NCI-H69 (cell line): ENCODE measurements at regions not wholly inside any gene's neighbourhood (a gene's known extent, or its start where the extent isn't known, plus 50 kb on each side); places are given as distances from the start of the nearest gene placed in this dataset.
A peak's percentile ranks its signal among the peaks of the same experiment; 100 is the strongest.

Source experiments
- DNase-seq: peaks from one replicate; lab custom pipeline; 2025; lab: John Stamatoyannopoulos, UW

GRCh38 chr3:1551741-1552140, 458.9 kb downstream of the CNTN6 start:
- DNase-seq = no peak

GRCh38 chr3:1552831-1553230, 460.0 kb downstream of the CNTN6 start:
- DNase-seq = peak; percentile 42

GRCh38 chr3:1561427-1561826, 468.6 kb downstream of the CNTN6 start:
- DNase-seq = peak; percentile 32

- DNase-seq = no peak
Measured at GRCh38 chr3:1571736-1572135, 478.9 kb downstream of the CNTN6 start.

GRCh38 chr3:1576047-1576446, 483.2 kb downstream of the CNTN6 start:
- no peak for DNase-seq

GRCh38 chr3:1578124-1578806, 485.4 kb downstream of the CNTN6 start:
- DNase-seq = no peak

GRCh38 chr3:1583044-1583443, 490.2 kb downstream of the CNTN6 start:
- DNase-seq = no peak

- DNase-seq = no peak
Measured at GRCh38 chr3:1587426-1587825, 494.6 kb downstream of the CNTN6 start.

GRCh38 chr3:1591327-1592028, 498.7 kb downstream of the CNTN6 start:
- no peak for DNase-seq

GRCh38 chr3:1594940-1595339, 502.1 kb downstream of the CNTN6 start:
- no peak for DNase-seq

GRCh38 chr3:1600206-1600605, 498.5 kb upstream of the CNTN4 start:
- DNase-seq = no peak

GRCh38 chr3:1600700-1601418, 497.8 kb upstream of the CNTN4 start:
- DNase-seq = no peak

GRCh38 chr3:1609416-1609815, 489.2 kb upstream of the CNTN4 start:
- DNase-seq = peak; percentile 82

GRCh38 chr3:1611824-1612223, 486.8 kb upstream of the CNTN4 start:
- DNase-seq = peak; percentile 10

GRCh38 chr3:1613962-1614361, 484.7 kb upstream of the CNTN4 start:
- no peak for DNase-seq

GRCh38 chr3:1616744-1617143, 481.9 kb upstream of the CNTN4 start:
- DNase-seq = peak; percentile 76

GRCh38 chr3:1623896-1624295, 474.8 kb upstream of the CNTN4 start:
- peak; percentile 58 for DNase-seq

- no peak for DNase-seq
Measured at GRCh38 chr3:1632128-1632527, 466.5 kb upstream of the CNTN4 start.

- no peak for DNase-seq
Measured at GRCh38 chr3:1661839-1662238, 436.8 kb upstream of the CNTN4 start.

- no peak for DNase-seq
Measured at GRCh38 chr3:1664266-1664665, 434.4 kb upstream of the CNTN4 start.

GRCh38 chr3:1666865-1667264, 431.8 kb upstream of the CNTN4 start:
- no peak for DNase-seq

GRCh38 chr3:1677576-1678156, 421.0 kb upstream of the CNTN4 start:
- peak; percentile 40 for DNase-seq

GRCh38 chr3:1692428-1692827, 406.2 kb upstream of the CNTN4 start:
- no peak for DNase-seq
